Colon (tissue), 2 donors: ENCODE measurements at regions not wholly inside any gene's neighbourhood (a gene's known extent, or its start where the extent isn't known, plus 50 kb on each side); places are given as distances from the start of the nearest gene placed in this dataset.
"Not testable (repeated sequence)": the region's sequence is repeated elsewhere in the genome, so short reads cannot be mapped to it uniquely, and the experiment has no call there.

Experiments used
- FAIRE-seq: peaks from 2 replicates; lab custom pipeline; 2012; peaks lifted over from hg19 to GRCh38; lab: Jason Lieb, UNC
- donor health status: control.
- donor health status: control.

DNA sequence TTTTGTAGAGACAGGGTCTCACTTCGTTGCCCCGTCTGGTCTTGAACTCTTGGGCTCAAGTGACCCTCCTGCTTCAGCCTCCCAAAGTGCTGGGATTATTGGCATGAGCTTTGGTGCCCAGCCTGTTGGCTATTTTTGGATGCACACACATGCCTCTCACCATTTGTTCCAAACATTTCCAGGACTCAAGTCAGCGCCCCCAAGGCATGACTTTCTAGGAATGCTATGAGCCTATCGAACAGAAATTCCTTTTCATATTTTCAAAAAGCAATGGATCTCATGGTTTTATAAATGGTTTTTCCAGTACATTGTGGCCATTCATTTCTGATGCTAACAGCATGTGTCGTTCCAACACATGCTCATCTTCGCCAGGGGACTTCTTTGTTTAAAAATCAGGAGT lies 119.3 kb upstream of the NAA20 start:
- FAIRE-seq = no peak

DNA sequence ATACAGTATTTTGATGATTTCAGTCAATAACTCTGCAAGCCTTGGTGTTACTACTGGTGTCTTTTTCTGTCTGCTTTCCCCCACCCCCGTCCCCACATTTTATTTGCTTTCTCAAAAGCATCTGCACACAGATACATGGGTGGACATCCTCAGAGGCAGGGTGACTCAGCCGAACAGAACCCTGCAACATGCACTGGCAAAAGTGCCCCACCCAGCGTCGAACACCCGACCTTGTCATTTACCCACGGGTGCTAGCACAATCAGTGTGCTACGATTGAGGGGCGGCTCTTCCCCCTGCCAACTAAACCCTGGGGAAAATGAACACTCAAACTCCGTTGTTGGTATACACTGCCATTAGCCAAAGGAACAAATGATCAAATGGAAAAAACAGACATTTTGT lies 115.9 kb upstream of the NAA20 start:
- no peak for FAIRE-seq

DNA sequence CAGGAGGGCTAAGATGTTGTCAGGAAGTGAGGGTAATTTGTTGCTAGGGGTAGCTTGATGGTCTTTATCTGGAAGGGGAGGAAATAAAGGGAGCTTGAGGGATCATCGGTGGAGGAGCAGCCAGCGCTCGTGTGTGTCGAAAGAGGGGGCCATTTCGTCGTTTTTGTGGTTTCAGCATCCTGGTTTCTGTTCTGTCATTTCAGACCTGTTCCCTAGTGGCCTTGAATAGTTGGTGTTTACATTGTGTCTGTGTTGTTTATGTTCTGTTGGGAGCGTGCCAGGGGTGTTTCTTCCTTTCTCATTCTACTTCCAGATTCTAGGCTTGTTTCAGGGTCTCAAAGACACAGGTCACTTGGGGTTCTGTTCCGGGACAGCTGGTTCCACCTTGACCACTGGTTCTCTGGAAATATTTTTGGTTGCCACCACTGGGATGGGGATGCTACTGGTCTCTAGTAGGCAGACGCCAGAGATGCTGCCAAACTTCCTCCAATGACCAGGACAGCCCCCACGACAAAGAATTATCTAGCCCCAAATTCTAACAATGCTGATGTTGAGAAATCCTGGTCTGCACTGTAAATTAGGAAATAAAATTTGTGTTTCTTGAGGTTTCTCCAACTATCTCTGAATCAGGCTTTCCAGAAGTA lies 113.9 kb upstream of the NAA20 start:
- FAIRE-seq = no peak

DNA sequence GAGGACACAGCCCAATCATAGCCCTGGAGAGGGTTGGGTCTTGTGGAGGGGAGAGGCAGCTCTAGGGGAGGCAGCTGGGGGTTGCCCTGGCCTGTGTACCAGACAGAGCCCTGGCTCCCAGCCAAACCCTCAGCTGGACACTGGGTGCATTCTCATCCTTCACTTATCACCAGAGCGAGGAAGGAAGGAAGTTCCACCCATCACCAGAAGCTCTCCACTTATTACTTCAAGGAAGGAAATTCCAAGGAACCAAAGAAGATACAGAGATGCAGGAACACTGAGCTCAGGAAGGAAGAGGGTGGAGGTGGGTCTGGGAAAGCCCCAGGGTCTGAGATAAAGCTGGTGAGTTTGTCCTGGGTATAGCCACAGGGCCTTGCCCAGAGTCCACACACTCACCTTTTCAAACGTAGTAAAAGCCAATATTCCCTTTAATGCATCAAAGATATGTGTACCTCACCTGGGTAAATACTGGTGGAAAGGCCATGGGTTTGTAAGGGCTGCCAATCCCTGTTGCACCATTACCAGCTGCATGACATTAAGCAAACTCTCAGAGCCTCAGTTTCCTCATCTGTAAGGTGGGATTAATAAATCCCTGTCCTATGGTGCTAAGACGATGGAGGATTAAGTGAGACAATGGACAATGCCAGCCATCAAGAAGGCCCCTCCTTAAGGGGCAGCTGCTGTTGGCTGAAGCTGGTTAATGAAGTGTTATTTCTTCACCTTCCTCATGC lies 109.7 kb upstream of the NAA20 start:
- FAIRE-seq = no peak

DNA sequence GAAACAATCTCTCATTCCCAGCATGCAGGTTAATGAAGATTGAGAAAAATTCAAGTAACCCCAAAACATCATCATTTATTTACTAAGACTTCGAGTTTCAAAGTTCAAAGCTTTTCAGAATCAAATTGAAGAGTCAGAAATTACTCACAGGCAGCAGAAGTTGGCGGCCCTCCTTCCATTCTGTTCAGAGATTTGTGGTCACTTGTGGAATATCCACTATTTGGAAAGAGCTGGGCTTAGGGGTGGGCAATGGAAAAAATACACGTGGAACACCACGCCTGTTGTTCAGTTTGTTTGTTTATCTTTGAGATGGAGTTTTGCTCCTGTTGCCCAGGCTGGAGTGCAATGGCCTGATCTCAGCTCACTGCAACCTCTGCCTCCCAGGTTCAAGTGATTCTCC lies 108.6 kb upstream of the NAA20 start:
- no peak for FAIRE-seq

DNA sequence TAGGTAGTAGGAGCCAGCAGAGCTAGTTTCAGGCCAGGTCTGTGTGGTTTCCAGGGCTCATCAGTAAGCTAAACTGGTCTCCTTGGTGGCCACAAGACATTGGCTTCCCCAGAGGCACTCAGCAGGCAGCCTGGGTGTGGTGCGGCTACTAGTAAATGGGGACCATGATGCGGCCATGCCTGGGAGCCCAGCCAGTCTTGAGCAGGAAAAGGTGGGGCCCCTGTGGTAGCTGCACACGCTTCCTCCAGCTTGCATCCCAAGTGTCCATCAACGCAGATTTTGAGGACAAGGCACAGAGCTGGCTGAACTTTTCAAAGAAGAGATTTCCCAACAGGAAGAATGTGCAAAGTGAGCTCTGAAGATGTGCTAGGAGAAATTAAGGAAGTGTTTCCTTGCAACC lies 107.4 kb upstream of the NAA20 start:
- no peak for FAIRE-seq

DNA sequence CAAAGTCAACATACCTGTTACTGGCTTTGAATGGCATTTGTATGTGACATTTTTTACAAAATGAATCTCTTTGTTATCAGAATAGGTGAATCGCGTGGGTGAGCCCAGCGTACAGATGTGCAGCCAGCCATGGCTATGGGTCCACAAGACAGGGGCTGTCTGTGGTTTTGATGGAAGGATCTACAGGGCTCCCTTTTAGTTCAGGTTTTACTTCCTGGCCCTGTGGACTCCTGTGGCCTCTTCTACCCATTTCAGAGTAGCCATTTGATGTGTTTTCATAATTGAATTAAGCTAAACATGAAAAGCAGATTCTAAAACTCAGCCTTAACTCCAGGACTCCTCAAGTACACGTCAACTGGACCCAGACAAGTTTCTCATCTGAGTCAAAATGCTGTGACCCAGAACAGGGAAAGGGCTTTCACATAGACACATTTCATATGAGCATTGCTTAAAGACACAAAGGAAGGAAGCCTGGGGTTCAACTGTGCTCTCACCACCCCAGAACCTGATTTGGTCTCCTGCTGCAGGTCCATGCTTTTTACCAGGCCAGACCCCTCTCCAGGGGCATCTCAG lies 105.3 kb upstream of the NAA20 start:
- FAIRE-seq = no peak

DNA sequence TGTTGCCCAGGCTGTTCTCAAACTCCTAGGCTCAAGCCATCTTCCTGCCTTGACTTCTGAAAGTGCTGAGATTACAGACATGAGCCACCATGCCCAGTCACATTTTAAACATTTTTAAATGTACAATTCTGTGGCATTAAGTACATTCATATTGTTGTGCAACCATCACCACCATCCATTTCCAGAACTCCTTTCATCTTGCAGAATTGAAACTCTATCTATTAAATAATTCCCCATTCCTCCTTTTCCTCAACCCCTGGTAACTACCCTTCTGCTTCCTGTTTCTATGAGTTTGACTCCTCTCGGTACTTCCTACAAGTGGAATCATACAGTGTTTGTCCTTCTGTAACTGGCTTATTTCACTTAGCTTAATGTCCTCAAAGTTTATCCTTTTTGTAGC lies 103.8 kb upstream of the NAA20 start:
- no peak for FAIRE-seq

DNA sequence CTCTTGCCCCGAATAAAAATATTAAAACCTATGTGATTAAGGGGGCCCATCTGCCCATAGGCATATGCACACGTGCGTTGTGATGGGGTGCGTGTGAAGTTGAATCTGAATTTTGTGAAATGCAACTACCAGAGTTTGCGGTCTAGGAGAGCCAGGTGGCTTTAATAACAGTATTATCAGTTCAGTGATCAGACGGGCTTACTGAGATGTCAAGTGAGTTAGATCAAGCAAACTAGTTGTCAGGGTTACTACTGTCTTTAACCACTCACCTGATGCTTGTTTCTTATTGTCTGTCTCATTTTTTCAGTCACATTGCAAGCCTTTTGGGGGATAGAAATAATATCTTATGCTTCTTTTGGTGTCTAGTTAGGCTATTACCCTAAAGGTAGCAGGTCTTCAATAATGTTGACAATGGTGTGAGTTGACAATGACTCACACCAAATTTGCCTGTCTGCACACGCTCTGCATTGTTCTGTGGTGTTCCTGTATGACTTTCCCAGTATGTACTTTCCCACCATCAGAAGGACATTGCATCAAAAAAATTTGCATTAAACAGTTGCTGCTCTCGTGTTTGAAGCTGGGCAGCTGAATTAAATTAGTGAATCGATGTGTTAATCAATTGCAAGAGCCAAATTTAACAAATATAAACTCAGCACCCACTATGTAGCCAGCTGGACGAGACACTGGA lies 103.1 kb upstream of the NAA20 start:
- FAIRE-seq = no peak

DNA sequence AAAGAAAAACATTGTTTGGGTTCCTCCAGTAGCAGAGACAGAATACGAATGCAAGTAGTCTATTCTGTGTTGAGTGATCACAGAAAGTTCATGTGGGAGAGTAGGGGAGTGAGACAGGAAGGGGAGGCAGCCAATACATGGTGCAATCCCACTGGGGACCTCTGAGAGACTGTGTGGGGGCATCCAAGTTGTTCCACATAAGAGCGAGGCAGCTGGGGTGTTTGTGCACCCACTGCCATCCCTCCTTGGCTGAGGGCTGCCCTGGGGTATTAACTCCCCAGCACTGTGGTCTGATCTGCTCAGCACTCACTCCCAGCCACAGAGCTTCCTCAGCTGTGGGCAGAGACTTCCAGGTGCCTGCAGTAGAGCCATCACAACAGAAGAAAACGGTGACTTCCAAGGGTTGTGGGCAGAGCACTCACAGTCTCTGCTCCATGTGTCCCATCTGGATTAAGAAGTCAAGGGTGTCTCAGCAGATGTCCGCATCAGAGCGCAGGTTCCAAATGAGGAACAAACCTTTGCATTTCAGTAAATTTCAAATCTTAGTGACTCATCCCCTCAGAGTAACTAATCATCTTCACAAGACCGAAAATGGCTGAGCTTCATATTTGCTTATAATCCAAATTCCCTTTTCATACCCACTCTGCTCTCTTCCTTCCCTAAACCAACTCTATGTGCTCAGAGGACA lies 101.9 kb upstream of the NAA20 start:
- no peak for FAIRE-seq

DNA sequence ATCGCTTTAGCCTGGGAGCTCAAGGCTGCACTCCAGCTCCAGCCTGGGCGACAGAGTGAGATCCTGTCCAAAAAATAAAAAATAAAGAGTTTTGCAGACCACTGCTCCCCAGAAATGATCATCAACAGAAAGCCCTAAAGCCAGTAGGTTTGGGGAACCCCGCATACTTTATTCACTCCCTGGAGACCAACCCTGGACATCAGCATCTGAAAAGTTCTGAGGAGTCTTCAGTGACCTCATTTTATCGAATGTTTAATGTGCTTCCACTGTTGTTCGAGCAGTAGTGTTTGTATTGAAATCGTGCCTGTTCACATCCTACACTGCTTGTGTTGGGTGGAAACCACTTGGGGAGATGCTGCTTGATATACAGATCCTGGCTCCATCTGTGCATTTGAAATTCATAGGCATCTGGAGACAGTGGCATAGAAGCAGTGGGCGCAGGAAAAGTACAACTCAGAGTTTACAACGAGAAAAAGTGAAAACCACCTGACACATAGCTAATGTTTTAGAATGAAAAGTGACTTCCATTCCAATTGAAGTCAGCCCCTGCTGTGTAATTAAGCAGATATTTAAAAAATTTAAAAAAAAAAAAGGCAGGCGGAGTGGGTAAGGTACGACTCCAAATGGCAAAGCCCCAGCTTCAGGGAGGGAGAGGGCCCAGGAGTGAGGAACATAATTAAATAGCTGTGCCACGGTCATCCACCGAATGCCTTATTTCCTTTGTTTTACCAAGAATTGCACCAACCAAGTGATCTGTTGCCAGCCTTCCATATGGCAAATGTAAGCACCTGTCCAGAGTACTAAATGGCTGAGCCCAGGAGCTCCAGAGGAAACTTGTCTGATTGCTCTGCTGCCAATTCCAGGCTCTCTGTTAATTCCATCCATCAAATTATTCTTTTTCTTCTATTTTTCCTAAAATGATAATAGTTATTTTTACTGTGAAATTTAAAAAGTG lies 100.4 kb upstream of the NAA20 start:
- no peak for FAIRE-seq

DNA sequence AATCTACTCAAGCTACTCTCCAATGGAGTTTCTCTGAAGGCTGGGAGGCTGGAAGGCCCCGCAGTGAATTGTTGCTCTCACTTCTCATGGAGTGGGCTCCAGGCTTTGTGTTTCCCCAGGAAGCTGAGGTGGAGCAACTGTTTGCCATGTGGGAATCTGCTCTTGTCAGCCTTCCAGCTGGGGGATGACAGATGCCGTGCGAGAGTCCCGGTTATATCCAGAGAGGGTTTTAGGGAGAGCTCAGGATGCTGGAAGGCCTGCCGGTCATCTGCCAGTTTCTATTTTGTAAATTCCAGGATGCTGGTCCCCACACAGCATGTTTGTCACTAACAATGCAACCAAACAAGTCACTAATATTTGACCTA lies 98.2 kb upstream of the NAA20 start:
- no peak for FAIRE-seq

DNA sequence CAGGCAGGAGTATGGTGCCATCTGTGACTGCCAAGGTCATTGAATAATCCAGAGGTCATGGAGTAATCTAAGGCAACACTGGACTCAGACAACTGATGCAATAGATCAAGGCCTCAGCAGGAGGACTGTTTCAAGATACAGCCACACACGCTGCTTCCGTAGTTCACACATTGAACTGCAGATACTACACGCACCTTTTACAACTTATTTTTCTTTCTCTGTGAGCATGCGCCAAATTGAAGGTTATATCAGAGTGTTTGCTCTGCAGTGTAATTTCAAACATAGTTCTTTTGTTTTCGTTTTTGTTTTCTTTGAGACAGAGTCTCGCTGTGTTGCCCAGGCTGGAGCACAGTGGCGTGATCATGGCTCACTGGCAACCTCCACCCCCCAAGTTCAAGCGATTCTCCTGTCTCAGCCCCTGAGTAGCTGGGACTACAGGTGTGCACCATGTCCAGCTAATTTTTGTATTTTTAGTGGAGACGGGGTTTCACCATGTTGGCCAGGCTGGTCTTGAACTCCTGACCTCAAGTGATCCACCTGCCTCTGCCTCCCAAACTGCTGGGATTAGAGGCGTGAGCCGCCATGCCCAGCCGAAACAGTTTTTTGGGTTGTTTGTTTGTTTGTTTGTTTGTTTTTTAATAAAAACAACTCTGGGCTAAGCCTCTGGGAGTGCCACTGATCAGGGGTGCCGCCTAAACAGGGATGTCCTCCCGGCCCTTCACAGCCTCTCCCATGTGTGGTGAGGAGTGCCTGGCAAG lies 96.6 kb upstream of the NAA20 start:
- FAIRE-seq = no peak

DNA sequence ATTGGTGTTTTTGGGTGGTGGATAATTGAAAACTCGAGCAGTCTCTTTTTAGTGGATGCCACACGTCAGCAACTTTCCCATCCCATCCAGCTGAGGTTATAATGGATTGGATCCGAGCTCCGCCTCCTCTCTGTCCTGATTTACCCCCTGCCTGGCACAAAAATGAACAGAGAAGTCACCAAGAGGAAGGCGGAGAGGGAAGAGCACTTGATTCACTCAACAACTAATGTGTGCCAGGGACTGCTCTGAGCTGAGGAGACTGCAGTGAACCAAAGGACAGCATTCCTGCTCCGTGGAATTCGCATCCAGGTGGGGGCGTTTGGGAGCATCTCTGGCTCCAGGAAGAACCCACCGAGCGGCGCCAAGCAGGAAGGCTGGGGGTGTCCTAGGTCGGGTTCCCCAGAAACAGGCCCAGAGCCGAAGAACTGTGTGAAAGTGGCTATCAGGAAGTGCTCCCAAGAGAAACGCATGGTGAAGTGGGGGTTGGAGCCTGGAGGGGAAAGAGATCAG lies 95.8 kb upstream of the NAA20 start:
- no peak for FAIRE-seq

DNA sequence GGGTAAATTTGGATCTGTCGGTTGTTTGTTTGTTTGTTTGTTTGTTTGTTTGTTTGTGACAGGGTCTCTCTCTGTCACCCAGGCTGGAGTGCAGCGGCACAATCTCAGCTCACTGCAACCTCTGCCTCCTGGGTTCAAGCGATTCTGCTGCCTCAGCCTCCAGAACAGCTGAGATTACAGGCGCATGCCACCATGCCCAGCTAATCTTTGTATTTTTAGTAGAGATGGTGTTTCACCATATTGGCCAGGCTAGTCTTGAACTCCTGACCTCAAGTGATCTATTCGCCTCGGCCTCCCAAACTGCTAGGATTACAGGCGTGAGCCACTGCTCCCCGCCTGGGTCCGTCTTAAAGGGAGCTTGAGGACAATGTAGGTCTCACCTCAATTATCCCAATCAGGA lies 95.3 kb upstream of the NAA20 start:
- not testable (repeated sequence) for FAIRE-seq

DNA sequence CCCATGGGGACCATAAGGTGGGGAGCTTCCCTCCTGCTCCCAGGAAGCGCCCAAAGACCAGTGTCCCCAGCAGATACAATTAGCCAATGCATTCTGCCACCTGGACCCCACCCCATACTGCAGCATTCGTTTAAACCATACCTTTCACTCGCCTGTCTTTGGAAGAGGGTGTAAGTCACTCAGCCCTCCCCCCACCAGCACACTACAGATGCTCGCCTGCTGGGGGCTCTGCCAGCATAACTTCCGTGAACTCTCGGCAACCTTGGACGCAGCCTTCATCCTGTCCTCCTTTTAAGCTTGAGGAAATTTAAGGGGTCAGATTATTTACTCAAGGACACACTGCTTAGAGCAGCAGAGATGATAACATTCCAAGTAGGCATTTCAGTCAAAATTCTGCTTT lies 94.4 kb upstream of the NAA20 start:
- no peak for FAIRE-seq

DNA sequence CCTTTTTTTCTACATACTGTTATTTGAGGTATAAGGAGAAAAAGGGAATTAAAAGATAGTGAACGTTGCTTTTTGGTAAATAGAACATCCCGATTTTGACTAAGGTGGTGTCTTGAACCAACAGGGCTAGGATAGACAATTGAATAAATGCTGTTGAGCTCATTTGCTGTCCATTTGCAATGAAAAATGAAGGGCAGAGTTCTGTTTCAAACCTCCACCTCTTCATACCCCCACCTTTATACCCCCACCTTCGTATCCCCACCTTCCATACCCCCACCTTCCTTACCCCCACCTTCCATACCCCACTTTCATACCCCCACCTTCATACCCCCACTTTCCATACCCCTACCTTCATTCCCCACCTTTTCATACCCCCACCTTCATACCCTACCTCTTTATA lies 93.4 kb upstream of the NAA20 start:
- no peak for FAIRE-seq

DNA sequence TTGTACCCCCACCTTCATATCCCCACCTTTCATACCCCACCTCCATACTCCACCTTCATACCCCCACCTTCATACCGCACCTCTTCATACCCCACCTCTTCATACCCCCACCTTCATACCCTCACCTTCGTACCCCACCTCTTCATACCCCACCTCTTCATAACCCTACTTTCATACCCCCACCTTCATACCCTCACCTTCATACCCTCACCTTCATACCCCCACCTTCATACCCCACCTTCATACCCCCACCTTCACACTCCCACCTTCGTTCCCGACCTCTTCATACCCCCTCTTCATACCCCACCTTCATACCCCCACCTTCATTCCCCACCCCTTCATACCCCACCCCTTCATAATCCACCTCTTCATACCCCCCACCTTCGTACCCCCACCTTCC lies 92.9 kb upstream of the NAA20 start:
- no peak for FAIRE-seq

DNA sequence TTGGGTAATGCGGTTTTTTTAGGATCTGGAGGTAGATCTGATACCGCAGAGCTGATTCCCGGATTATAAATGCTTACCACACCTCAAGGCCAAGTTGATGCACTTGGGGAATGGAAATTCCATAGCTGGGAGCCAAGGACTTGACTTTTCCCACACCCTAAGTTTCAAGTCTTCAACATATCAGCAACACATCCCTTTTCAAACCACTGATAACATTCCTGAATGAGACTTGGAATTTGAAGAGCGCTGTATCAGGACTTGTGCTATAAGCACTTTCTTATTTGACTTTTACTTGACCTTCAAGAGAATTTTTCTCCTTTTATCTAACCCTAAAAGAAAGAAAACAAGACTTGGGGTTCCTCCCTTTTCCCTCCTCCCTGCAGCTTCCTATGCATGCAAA lies 90.6 kb upstream of the NAA20 start:
- FAIRE-seq = no peak

DNA sequence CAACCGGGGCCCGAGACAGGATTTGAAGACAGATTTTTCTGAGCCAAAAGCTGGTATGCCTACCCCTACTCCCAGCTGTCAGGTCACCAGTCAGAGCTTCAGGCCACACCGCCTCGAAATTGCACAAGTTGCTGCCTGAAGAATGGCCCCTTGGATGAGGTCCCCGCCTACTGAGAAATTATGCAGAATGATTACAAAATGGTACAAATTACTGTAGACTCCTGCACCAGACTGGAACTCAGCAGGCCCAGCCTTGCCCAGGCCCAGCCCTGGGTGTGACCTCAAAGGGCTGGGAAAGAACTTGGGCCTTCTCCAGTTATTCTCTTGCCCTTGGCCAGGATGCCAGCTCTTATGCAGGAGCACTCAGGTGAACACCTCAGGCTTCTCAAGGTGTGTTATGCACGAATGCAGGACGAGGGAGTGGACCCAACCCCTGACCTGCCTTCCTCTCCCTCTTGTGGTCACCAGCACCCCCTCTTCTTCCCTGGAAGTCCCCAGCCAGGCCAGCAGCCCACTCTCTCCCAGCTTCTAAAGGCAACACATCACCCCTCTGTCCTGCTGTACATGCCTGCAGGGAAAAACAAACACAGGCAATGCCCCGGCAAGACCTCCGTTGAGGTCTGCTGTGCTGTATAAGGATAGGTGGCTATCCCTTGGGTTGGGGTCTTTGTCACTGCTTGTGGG lies 88.7 kb upstream of the NAA20 start:
- no peak for FAIRE-seq
